Lung (tissue), 11 donors: ENCODE measurements at regions not wholly inside any gene's neighbourhood (a gene's known extent, or its start where the extent isn't known, plus 50 kb on each side); places are given as distances from the start of the nearest gene placed in this dataset.
A peak's percentile ranks its signal among the peaks of the same experiment; 100 is the strongest.

Experiments used
- ATAC-seq: fragments of 200-7000 bp; cut with Tn5 transposase; one replicate; pipeline ENCODE4 v1.9.1; 2020; ENCODE audit warnings: moderate number of reproducible peaks; ENCODE audit not compliant: insufficient read depth, low FRiP score
- DNase-seq, 3 donors: peaks; one replicate each; pipeline ENCODE4 v3.0.0-alpha.2; 2013 to 2017
- H3K27ac ChIP-seq, 2 donors: one replicate each; pipeline ENCODE4 v1.5.1; 2013; ENCODE audit warnings: mild to moderate bottlenecking in 2 of 2, moderate library complexity in 2 of 2, control low read depth in 1 of 2, inconsistent platforms in 1 of 2, low read depth in 1 of 2, low read length in 1 of 2
- H3K27me3 ChIP-seq, 3 donors: one replicate each; pipeline ENCODE4 v1.5.1; 2013; ENCODE audit warnings: low read length in 2 of 3; ENCODE audit not compliant: control insufficient read depth in 3 of 3, insufficient read depth in 3 of 3
- H3K36me3 ChIP-seq, 4 donors: one replicate each; pipeline ENCODE4 v1.5.1; 2013; ENCODE audit warnings: low read length in 4 of 4, mild to moderate bottlenecking in 1 of 4, moderate library complexity in 1 of 4; ENCODE audit not compliant: control insufficient read depth in 4 of 4, insufficient read depth in 4 of 4
- H3K4me1 ChIP-seq, 5 donors: one replicate each; pipeline ENCODE4 v1.5.1; 2013; ENCODE audit warnings: low read length in 5 of 5, mild to moderate bottlenecking in 2 of 5, moderate library complexity in 1 of 5; ENCODE audit not compliant: control insufficient read depth in 5 of 5, insufficient read depth in 5 of 5
- H3K4me3 ChIP-seq: one replicate; pipeline ENCODE4 v1.5.1; 2013; ENCODE audit warnings: mild to moderate bottlenecking, control low read depth, moderate library complexity
- H3K9ac ChIP-seq, 2 donors: one replicate each; pipeline ENCODE4 v1.5.1; 2013; ENCODE audit warnings: low read length in 2 of 2, control low read depth in 1 of 2; ENCODE audit not compliant: insufficient read depth in 1 of 2
- H3K9me3 ChIP-seq, 4 donors: one replicate each; pipeline ENCODE4 v1.5.1; 2013; ENCODE audit warnings: low read length in 3 of 4, mild to moderate bottlenecking in 1 of 4, moderate library complexity in 1 of 4; ENCODE audit not compliant: control insufficient read depth in 4 of 4, insufficient read depth in 3 of 4
- CTCF ChIP-seq: IDR thresholded peaks from 2 replicates; pipeline ENCODE4 v1.5.1; 2012; ENCODE audit warnings: mild to moderate bottlenecking; ENCODE audit errors: control extremely low read depth, extremely low read depth
- WGBS, 2 donors: extraction: QIAGEN DNeasy Blood & Tissue Kit; methylation state at CpG; one replicate each; pipeline ENCODE4 v1.1.7; 2013; 5-methylcytosine and 5-hydroxymethylcytosine counted together
- donor health status: control.
- donor health status: control.
- donor health status: Bipolar disorder and iron deficiency.
- donor health status: healthy.
- donor health status: DM: yes; HTN: yes; CAD: no.

- no peak for TF ChIP-seq CTCF
- Histone ChIP-seq H3K9me3 (peaks cover 0 to 3% (median 0%) of the 10 kb centered on the region in 4 donors), H3K36me3 (no peaks in the 10 kb centered on the region), H3K27ac (no peak overlapping the region), H3K4me1 (no peaks in the 10 kb centered on the region), H3K27me3 (no peaks in the 10 kb centered on the region), H3K9ac (no peak overlapping the region), H3K4me3 (no peak overlapping the region)
- DNase-seq, result no peak
- WGBS, 2 donors, result 95 to 98% methylated on average over 36 to 37 of the region's 37 CpGs
- no peak for ATAC-seq
Measured at GRCh38 chr6:20318851-20319387, 82.8 kb upstream of the E2F3 start.

GRCh38 chr6:20319520-20320357 lies 81.9 kb upstream of the E2F3 start:
- peak in 1 of 3 donors; percentile 18 for DNase-seq
- 66 to 71% methylated on average over 23 of the region's 23 CpGs for WGBS, 2 donors
- peak; percentile 88 for ATAC-seq
- H3K27ac ChIP-seq, result no peak overlapping the region
- H3K9me3 ChIP-seq, result peaks cover 0 to 3% (median 0%) of the 10 kb centered on the region in 4 donors
- no peak overlapping the region for H3K9ac ChIP-seq
- no peaks in the 10 kb centered on the region for H3K36me3 ChIP-seq
- TF ChIP-seq CTCF, result no peak
- H3K27me3 ChIP-seq, result no peaks in the 10 kb centered on the region
- H3K4me3 ChIP-seq, result no peak overlapping the region
- H3K4me1 ChIP-seq, result no peaks in the 10 kb centered on the region

GRCh38 chr6:20325641-20326421 lies 75.8 kb upstream of the E2F3 start:
- Histone ChIP-seq H3K36me3 (no peaks in the 10 kb centered on the region), H3K9ac (no peak overlapping the region), H3K4me1 (no peaks in the 10 kb centered on the region), H3K9me3 (peaks cover 0 to 3% (median 0%) of the 10 kb centered on the region in 4 donors), H3K27me3 (no peaks in the 10 kb centered on the region), H3K27ac (no peak overlapping the region), H3K4me3 (no peak overlapping the region)
- no peak for ATAC-seq
- DNase-seq, result no peak
- 71 to 76% methylated on average over 6 of the region's 6 CpGs for WGBS, 2 donors
- TF ChIP-seq CTCF, result no peak
